SU-DHL-6 (cell line): ENCODE measurements at regions not wholly inside any gene's neighbourhood (a gene's known extent, or its start where the extent isn't known, plus 50 kb on each side); places are given as distances from the start of the nearest gene placed in this dataset.

ENCODE experiments used
- H2AFZ ChIP-seq: fragments of 200-600 bp; sonication (generic); 2 replicates; pipeline ENCODE4 v1.6.1; 2014; ENCODE audit warnings: low read depth, mild to moderate bottlenecking, moderate library complexity, mixed read lengths, antibody characterized with exemption, low read length; ENCODE audit not compliant: severe bottlenecking
- H3F3A ChIP-seq: fragments of 200-600 bp; shearing (Covaris generic); 2 replicates; pipeline ENCODE4 v1.6.0; 2016; ENCODE audit warnings: antibody characterized with exemption, mild to moderate bottlenecking; ENCODE audit not compliant: insufficient read depth
- H3K27ac ChIP-seq: fragments of 200-600 bp; sonication (generic); 2 replicates; pipeline ENCODE4 v1.5.1; 2016; ENCODE audit warnings: low read depth, mild to moderate bottlenecking, low read length, moderate library complexity, mixed read lengths
- H3K27me3 ChIP-seq: fragments of 200-600 bp; sonication (generic), shearing (Covaris generic); 2 replicates; pipeline ENCODE4 v1.6.0; 2014; ENCODE audit warnings: mild to moderate bottlenecking, low read length
- H3K36me3 ChIP-seq: fragments of 200-600 bp; sonication (generic); 2 replicates; pipeline ENCODE4 v1.6.1; 2014; ENCODE audit warnings: mild to moderate bottlenecking, low read length, mixed read lengths
- H3K4me2 ChIP-seq: fragments of 300-600, 200-600 bp; shearing (Covaris generic), sonication (generic); 2 replicates; pipeline ENCODE4 v1.6.0; 2014; ENCODE audit warnings: low read length, low read depth, mild to moderate bottlenecking; ENCODE audit not compliant: poor library complexity, severe bottlenecking
- H3K4me3 ChIP-seq: fragments of 200-600 bp; sonication (generic); 2 replicates; pipeline ENCODE4 v1.5.1; 2014; ENCODE audit warnings: antibody characterized with exemption, low read length, mild to moderate bottlenecking, mixed read lengths; ENCODE audit not compliant: insufficient read depth, poor library complexity, severe bottlenecking
- H3K79me2 ChIP-seq: fragments of 200-600 bp; sonication (generic); 2 replicates; pipeline ENCODE4 v1.6.1; 2014; ENCODE audit warnings: mild to moderate bottlenecking, low read length, moderate library complexity; ENCODE audit not compliant: insufficient read depth
- H3K9ac ChIP-seq: fragments of 200-600 bp; sonication (generic); 2 replicates; pipeline ENCODE4 v1.7.0; 2014; ENCODE audit warnings: mild to moderate bottlenecking, low read length
- H3K9me2 ChIP-seq: fragments of 200-600 bp; sonication (generic); replicated peaks from 2 replicates; pipeline ENCODE4 v1.6.1; 2014; ENCODE audit warnings: low read length; ENCODE audit not compliant: insufficient read depth
- H3K9me3 ChIP-seq: fragments of 200-600 bp; sonication (generic); 2 replicates; pipeline ENCODE4 v1.6.1; 2014; ENCODE audit warnings: low read length, mixed read lengths; ENCODE audit not compliant: insufficient read depth
- H4K20me1 ChIP-seq: fragments of 200-600 bp; sonication (generic); 2 replicates; pipeline ENCODE4 v1.6.1; 2014; ENCODE audit warnings: low read depth, mild to moderate bottlenecking, antibody characterized with exemption, low read length, moderate library complexity, mixed read lengths
- CTCF ChIP-seq: fragments of 200-600 bp; sonication (generic); IDR thresholded peaks from one replicate; pipeline ENCODE4 v1.5.1; 2017; ENCODE audit warnings: antibody characterized with exemption, mild to moderate bottlenecking, low read length, moderate library complexity; ENCODE audit not compliant: insufficient read depth, poor library complexity, severe bottlenecking
- EZH2phosphoT487 ChIP-seq: fragments of 200-600 bp; sonication (generic), shearing (Covaris generic); conservative IDR thresholded peaks from 2 replicates; pipeline ENCODE4 v1.6.1; 2018; ENCODE audit warnings: mild to moderate bottlenecking, antibody characterized with exemption, low read length, moderate library complexity, mixed read lengths

GRCh38 chr3:31433679-31433992, 99.1 kb upstream of the STT3B start:
- no peaks in the 10 kb centered on the region for H3K9me2 ChIP-seq
- H3K4me2 ChIP-seq: no peak overlapping the region
- no peaks in the 10 kb centered on the region for H3F3A ChIP-seq
- no peak overlapping the region for H2AFZ ChIP-seq
- H3K79me2 ChIP-seq: no peaks in the 10 kb centered on the region
- H3K9ac ChIP-seq: no peak overlapping the region
- no peak overlapping the region for H3K4me3 ChIP-seq
- H3K27me3 ChIP-seq: no peaks in the 10 kb centered on the region
- no peak overlapping the region for H3K27ac ChIP-seq
- H4K20me1 ChIP-seq: no peaks in the 10 kb centered on the region
- no peaks in the 10 kb centered on the region for H3K36me3 ChIP-seq
- H3K9me3 ChIP-seq: 0 out of 2 replicates have a peak, but pooled peaks cover 10% of the 10 kb centered on the region
- TF ChIP-seq CTCF (no peak), EZH2phosphoT487 (no peak)

GRCh38 chr3:31434819-31435218, 97.9 kb upstream of the STT3B start:
- Histone ChIP-seq H3K4me2 (no peak overlapping the region), H3K79me2 (no peaks in the 10 kb centered on the region), H2AFZ (no peak overlapping the region), H3K36me3 (no peaks in the 10 kb centered on the region), H3K9me3 (0 out of 2 replicates have a peak, but pooled peaks cover 10% of the 10 kb centered on the region), H3K9me2 (no peaks in the 10 kb centered on the region), H4K20me1 (no peaks in the 10 kb centered on the region), H3F3A (no peaks in the 10 kb centered on the region), H3K27ac (no peak overlapping the region), H3K9ac (no peak overlapping the region), H3K4me3 (no peak overlapping the region), H3K27me3 (no peaks in the 10 kb centered on the region)
- TF ChIP-seq EZH2phosphoT487: no peak
- TF ChIP-seq CTCF: no peak

GRCh38 chr3:31436830-31437229, 95.9 kb upstream of the STT3B start:
- no peak overlapping the region for H3K27ac ChIP-seq
- H4K20me1 ChIP-seq: no peaks in the 10 kb centered on the region
- H3K79me2 ChIP-seq: no peaks in the 10 kb centered on the region
- 0 out of 2 replicates have a peak, but pooled peaks cover 10% of the 10 kb centered on the region for H3K9me3 ChIP-seq
- no peaks in the 10 kb centered on the region for H3K27me3 ChIP-seq
- H2AFZ ChIP-seq: no peak overlapping the region
- H3K9me2 ChIP-seq: no peaks in the 10 kb centered on the region
- no peak overlapping the region for H3K4me2 ChIP-seq
- H3K36me3 ChIP-seq: no peaks in the 10 kb centered on the region
- TF ChIP-seq EZH2phosphoT487 (no peak), CTCF (no peak)
- no peaks in the 10 kb centered on the region for H3F3A ChIP-seq
- H3K4me3 ChIP-seq: no peak overlapping the region
- no peak overlapping the region for H3K9ac ChIP-seq
